ENCODE measurements at regions not wholly inside any gene's neighbourhood (a gene's known extent, or its start where the extent isn't known, plus 50 kb on each side); places are given as distances from the start of the nearest gene placed in this dataset.

DNA sequence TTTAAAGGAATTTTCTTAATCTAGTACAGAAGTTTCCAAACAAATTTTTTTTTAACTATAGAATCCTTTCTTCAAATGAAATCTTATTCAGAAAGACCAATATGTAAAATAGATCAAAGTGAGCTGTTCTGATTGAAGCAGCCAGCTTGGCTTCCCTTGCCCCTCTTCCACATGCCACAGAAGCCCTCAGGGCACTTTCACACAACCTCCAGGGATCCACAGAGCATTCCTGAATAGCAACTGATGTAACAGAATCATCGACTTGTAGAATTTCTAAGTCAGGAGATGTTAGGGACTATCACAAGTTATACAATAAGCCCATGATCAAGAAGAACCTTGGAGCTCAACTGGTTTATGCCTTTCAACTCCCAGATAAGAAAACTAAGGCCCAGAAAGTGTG is 427.8 kb upstream of the C9orf72 start (continued):
- TF ChIP-seq SUZ12 (IDR thresholded peaks at IDR 0.05; ENCODE audit: low read length), result no peak
- no peak for TF ChIP-seq RFX5 (IDR thresholded peaks at IDR 0.05; ENCODE audit: borderline replicate concordance, low read depth, low read length)
- no peak for TF ChIP-seq CBX5 (IDR thresholded peaks at IDR 0.05; ENCODE audit: low read depth, low read length)
- TF ChIP-seq CHD1 (IDR thresholded peaks at IDR 0.05; ENCODE audit: low read depth, low read length), result no peak
- no peak for TF ChIP-seq CEBPB (IDR thresholded peaks at IDR 0.05; ENCODE audit: low read depth, low read length)
